NCI-H748 (cell line): ENCODE measurements at regions not wholly inside any gene's neighbourhood (a gene's known extent, or its start where the extent isn't known, plus 50 kb on each side); places are given as distances from the start of the nearest gene placed in this dataset.
A peak's percentile ranks its signal among the peaks of the same experiment; 100 is the strongest.

Source experiments
- DNase-seq: peaks from one replicate; lab custom pipeline; 2025; ENCODE audit not compliant: unreplicated experiment; lab: John Stamatoyannopoulos, UW

DNA sequence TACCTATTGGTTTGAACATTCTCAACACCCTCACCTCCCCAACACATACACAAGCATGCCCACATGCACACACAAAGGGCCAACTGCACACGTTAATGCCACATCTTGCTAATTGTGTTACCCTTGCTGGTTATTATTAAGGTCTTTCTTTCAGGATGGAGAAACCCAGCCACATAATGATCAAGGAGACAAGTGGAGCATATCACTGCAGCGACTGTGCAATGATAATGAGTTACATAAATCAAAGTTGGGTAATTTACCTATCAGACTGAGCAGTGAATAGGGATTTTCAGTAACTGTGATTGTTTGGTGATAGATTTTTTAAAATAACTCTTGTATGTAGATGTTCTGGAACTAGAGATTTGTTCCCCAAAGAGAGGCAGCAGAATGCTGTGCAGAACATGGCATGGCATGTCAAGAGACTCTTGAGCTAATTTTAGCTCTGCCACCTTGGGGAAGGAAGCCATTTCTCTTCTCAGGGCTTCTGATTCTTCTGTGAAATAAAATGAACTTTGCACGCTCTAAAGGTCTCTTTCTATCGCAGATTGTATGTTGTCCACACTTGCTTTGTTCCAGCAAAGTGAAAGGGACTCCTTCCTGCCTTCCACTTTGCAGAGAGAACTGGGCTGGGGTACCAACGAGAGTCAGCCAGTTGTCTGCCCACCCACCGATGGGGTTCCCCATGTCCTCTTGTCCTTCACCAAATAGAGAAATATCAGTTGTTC is 126.0 kb upstream of the CAMK1G start:
- DNase-seq = no peak

DNA sequence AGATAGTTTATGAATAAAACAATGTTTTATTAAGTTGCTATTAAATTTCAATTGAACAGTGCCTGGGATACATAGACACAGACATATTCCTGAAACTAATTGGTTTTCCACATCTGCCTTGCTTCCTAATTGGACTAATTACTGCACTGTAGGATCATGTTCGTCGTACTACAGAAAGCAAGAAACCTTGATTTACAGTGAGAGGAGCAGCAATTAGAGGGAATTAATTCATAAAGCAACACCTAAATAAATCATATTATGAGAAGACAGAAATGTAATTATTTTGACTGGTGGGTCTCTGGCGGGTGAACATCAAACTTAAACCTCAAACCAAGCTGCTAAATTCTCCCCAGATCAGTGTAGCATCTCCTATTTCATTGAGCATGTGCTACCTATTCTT is 124.6 kb upstream of the CAMK1G start:
- DNase-seq = no peak

DNA sequence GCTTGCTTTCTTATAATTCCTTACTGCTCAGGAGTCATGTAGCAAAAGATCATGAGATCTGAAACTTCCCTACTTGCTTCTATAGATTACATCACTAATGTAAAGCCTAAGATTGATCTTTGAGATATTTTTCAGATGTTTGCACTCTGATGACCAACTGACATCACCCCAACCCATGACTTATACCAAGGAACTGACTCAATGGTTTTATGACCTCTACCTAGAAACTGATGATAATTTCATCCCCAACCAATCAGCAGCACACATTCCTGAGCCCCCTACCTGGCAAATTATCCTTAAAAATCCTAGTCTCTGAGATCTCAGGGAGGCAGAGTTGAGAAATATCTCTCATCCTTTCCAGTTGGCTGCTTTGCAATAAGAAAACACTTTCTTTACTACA is 122.3 kb upstream of the CAMK1G start:
- no peak for DNase-seq

DNA sequence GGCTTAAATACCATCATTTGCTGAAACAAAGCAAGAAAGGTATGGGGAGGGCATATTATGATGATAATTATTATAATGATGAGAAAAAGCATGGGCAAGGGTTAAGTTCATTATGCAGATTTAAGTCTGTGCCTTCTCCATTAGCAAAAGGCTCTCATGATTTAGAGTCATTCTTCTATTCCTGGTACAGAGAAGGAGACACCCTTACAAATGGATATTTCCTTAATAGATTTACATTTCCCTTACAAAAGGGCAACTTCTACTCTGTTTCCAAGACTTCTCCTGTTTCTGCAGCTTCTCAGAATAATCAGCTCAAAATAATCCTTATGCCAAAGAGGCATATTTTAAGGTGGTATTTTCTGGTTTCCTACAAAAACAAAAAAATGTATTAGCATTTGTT is 121.1 kb upstream of the CAMK1G start:
- DNase-seq = no peak

DNA sequence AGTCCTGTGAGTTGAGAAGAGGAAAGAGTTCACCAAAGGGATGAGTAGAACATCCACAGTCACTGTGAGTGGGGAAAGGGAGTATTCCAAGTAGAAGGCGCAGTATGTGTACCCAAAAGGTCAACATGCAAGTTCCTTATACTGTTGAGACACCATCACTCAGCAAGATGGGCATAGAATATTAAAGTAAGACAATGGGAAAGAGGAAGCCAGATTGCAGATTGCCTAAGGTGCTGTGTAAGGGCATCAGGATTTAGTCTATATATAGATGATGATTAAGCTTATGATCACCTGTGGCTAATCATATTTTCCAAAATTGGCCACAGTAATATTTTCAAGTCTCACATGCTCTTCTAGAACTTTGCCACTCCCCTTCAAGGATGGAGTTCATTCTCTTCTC is 120.1 kb upstream of the CAMK1G start:
- DNase-seq = no peak

DNA sequence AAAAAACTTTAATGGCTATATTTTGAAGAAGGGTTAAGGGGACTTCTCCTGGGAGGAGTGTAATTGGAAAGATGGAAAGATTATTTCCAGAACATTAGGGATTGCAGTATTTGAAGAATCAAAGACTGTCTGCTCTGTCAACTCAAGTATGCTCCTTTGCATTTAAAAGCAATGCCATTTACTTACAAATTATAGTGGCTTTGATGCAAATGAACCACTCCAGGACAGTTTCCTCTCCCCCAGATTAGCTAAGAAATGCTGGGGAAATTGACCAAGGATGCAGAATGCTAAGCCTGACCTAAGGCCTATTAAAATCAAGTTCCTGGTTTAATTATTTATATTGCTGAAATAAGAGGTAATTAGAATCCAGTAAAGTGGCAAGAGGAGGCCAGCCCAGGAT is 110.5 kb upstream of the CAMK1G start:
- no peak for DNase-seq

DNA sequence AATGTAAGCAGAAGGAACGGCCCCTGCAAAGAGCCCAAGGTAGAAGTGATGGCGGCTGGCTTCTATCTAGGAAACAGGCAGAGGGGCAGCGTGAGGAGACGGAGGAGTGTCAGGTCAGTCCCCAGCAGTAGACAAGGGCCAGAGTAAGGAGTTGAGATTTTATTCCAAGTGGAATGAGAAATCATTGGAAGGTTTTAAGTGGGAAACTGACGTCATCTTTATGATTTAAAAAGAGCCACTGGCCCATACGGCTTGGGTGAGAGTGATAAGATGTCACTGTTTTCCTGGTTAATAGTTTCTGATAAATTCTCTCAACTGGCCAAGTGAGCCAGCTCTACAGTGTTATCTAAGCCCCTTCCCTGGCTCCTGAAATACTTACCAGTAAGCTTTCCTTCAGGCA is 103.2 kb upstream of the CAMK1G start:
- DNase-seq = no peak

DNA sequence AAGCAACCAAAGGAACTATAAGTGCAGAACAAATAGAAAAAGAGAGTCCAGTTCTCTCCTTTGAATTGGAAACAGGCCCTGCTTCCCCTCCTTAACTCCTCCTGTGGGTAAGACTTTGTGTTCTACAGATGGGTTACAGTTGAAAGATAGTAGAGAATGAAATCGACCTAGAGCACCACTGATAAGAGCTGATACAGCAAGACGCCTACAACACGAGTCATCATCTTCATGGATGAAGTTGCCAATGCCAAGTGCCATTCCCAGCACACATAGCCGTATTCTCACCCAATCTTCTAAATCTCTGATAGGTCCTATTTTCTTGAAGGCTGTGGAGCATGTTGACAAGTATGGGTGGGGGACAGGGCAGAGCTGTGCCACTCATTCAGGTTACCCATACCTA is 99.8 kb upstream of the CAMK1G start:
- no peak for DNase-seq

DNA sequence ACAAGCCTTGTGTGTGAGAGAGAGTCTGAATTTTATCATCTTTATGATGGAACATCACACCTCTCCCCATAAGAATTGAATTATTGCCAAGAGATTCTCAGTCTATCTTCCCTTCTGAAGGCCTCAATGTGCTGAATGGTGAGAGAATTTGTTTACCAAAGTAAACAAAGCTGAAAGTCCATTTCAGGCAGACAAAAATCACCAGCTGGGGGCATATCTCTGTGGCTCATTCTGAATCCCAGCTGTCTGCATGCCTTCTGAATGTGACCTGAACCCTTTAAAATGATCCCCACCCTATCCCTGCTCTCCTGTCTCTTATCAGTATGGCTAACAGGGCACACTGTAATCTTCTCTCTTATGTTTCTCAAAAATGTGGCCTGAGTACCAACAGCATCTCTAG is 99.1 kb upstream of the CAMK1G start:
- DNase-seq = peak; percentile 79

DNA sequence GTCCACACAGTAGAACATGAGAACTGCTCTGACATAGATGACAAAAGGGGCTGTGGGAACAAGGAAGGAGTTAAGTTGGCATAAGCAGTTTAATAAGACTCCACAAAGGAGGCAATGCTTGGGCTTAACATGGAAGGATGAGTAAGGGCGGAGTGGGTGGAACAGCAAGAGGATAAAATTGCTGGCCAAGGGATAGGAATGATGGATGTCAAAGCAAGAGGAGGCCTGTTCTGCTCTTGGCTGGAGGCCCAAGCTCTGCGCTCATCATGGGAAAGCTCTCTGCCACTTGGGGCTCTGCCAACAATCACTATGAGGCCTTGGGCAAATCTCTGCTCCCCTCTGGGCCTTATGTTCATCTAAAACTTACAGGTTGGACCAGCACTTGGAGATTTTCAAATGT is 98.3 kb upstream of the CAMK1G start:
- peak; percentile 15 for DNase-seq

DNA sequence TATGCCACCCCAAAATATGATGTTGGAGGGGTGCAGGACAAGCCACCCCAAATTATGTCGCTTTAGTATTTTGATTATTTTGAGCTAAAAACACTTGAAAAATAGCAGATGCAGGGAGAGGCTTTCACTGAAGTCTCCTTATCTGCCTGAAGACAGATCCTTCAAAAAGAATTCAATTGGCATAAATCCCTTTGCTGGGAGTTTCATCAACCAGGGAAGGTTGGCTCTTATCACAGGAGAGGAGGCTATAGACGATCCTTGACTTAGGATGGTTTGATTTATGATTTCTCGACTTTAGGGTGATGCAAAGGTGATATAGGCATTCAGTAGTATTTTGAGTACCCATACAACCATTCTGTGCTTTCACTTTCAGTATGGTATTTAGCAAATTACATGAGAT is 97.8 kb upstream of the CAMK1G start:
- DNase-seq = no peak

DNA sequence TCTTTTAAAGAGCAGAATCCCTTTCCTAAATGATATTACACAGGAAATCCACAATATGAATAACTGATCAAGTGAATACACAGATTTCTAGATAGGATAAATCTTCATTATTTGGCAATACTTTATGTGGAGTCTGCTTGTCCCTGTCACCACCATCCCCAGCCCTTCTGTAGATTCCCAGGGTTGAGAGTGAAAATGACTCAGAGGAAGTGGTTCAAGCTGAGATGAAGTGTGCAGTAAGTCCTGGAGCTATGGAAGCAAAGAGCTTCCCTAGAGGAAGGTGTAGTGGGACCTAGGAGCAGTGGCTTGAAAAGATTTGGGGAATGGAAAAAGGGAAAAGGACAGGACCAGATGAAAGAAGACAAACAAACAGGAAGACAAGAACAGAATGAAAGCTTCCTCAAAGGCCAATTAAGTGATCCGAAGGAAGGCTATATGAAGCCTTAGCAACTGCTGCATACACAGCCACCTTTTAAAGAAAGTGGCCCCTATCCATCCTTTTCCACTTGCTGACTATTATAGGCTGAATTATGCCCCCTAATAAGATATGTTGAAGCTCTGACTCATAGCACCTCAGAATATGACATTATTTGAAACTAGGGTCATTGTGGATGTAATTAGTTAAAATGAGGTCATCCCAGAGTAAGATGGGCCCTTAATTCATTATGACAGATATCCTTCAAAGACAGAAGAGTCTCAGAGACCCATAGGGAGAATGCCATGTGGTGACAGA is 96.5 kb upstream of the CAMK1G start:
- DNase-seq = no peak

DNA sequence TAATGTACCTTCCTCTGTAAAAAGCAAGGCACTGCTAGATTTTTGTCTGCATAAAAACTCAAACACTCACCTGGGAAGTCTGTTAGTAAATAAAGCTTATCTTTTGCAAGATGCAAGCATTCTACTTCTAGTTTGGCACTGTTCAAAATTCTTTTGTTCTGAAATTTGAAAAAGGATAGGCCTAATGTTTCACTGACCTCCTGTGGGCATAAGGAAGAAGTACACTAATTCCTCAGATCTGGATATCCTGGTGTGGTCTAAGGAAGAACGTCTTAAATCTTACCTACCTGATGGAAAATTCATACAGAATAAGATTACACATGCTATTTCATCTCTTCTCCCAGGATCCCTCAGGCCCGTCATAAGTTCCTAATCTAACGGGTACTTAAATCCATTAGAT is 93.5 kb upstream of the CAMK1G start:
- peak; percentile 17 for DNase-seq

DNA sequence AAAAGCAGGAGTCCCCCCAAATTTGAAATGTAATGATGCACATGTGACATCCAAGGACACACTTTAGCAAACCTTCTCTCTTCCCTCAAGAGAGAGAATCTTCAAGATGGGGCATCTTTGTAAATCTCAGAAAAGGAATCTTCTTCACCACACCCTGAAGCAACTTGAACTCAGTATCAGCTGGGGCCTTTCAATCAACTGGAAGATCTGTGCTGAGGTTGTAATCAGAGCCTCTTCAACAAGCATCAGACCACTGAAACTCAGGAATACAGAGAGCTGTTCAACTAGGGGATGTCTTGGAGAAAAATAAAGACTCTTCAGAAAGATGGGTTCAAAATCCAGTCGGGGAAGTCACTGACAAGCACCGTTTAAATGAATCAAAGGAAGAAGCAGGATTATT is 92.5 kb upstream of the CAMK1G start:
- no peak for DNase-seq

DNA sequence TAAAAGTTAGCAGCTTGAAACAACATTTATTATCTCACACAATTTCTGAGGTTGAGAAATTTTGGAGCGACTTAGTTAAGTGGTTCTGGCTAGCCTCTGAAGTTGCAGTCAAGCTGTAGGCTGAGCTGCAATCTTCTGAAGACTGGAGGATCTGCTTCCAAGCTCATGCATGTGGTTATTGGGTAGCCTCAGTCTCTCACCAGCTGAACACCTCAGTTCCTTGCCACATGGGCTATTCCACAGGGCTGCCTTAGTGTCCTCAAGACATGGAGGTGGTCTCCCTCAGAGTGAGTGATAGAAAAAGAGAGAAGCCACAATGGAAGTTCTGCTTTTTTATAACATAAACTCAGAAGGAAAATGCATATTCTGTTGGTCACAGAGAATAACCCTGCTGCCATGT is 92.0 kb upstream of the CAMK1G start:
- DNase-seq = no peak

DNA sequence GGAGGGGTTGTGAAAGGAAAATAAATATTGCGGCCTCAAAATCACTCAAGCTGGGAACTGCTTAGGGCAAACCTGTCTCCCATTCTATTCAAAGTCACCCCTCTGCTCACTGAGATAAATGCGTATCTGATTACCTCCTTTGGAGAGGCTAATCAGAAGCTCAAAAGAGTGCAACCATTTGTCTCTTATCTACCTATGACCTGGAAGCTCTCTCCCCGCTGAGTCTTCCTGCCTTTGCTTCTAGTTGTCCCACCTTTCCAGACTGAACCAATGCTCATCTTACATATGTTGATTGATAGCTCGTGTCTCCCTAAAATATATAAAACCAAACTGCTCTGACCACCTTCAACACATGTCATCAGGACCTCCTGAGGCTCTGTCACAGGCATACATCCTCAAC is 91.6 kb upstream of the CAMK1G start:
- no peak for DNase-seq

DNA sequence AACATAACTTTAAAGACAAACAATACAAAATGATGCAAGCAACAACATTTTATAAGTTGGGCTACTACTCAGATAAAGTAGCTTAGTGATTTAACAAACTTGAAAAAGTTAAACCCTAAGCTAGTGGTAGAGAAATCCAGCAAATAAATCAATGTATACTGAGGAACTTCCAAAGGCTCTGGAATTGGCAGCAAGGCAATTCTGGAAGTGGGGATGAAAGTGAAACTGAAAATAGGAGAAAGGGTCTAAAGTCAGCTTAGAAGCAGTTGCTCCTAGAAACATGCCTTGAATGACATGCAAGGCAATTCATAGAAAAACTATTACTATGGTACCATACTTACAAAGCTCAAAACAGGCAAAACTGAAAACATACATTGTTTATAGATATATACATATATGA is 90.0 kb upstream of the CAMK1G start:
- DNase-seq = no peak

DNA sequence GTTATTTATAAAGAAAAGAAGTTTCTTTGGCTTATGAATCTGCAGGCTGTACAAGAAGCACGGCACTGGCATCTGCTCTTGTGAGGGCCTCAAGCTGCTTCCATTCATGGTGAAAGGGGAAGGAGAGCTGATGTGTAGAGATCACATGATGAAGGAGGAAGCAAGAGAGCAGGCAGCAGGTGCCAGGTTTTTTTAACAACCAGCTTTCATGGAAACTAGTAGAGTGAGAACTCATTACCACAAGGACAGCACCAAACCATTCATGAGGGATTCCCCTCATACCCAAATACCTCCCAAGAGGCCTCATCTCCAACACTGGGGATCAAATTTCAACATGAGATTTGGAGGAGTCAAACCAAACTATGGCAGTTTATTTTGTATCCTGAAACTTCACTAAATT is 85.8 kb upstream of the CAMK1G start:
- no peak for DNase-seq

DNA sequence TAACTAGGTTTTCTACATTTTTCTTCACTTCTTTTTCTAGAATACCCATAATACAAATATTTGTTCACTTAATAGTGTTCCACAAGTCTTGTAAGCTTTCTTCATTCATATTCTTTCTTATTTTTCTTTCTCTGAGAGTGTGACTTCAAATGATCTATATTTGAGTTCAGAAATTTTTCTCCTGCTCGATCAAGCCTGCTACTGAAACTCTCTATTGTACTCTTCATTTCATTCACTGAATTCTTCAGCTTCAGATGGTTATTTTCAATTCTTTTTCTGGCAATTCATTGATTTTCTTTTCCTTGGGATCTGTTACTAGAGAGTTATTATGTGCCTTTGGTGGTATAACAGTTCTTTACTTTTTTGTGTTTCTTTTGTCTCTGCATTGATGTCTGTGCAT is 82.5 kb upstream of the CAMK1G start:
- no peak for DNase-seq

DNA sequence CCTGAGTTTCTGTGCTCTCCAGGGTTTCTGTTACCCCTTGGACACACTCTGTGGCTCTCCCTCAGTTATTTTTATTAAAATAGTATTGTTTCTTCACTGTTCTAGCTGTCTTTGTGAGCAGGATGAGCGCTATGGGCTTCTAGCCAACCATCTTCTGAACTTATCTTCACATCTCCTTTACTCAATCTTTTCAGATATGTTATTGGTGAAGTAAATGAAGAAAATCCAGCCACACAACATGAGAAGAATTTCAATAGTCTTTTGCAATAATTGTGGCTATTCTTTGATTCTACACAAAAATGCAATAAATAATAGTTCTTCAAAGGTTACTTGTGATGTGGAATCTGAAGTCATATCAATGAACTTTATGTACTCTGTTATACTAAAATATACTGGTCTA is 80.3 kb upstream of the CAMK1G start:
- DNase-seq = no peak

DNA sequence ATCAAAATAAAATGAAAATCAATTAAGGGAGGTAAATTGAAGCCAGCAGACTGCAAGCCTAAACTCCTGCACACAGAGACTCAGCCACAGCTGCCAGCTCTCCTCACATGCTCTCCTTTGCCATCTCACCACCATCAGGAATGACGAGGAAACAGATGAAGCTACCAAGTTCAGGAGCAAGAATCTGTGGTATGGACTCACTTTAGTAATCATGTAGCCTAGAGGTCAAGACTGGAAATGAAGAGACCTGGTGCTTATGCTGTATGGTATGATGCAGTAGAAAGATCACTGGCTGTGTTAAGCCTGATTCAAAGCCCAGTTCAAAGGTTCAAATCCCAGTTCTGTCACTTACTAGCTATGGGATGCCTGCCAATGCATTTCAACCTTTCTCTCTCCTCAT is 78.9 kb upstream of the CAMK1G start:
- DNase-seq = no peak

DNA sequence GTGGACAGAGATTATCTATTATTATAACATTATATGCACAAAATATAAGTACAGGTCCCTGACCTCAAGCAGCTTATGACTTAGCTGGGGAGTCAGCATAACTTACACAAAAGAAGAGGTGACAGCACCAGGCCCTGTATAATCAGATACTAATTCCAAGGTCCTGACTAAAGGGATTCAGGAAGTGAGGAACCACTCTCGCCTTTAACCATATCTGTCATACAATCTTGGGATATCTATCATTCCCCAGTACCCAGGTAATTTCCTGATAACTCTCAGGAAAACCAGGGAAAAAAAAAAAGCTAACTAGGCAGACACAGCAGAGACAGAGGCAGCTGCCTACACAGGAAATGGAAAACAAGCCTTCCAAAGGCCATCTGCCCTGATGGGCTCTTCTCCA is 78.5 kb upstream of the CAMK1G start:
- no peak for DNase-seq

DNA sequence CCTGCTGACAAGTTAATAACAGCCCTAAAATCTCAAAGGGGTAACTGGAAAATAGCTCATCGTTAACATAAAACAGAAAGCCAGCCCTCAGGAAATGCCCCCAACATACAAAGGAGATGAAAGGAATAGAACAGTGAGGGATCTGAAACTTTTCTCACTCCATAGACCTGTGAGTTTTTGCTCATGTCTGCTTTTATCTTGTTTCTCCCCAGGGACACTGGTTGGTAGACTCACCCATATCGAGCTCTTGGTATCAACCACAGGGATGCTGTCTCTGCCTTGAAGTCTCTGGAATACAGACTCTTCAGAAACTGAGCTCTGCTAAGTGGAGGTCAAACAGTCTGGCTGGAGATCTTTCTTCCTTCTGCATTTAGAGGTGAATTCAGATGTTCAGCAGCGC is 77.4 kb upstream of the CAMK1G start:
- DNase-seq = no peak
